ENCODE measurements at regions not wholly inside any gene's neighbourhood (a gene's known extent, or its start where the extent isn't known, plus 50 kb on each side); places are given as distances from the start of the nearest gene placed in this dataset.

GRCh38 chr7:46996972-46997371, 584.9 kb downstream of the TNS3 start:
- no peaks in the 10 kb centered on the region for H3K27me3 ChIP-seq (ENCODE audit: control insufficient read depth, insufficient read depth, low read length)
- H3K9me3 ChIP-seq (ENCODE audit: control insufficient read depth, insufficient read depth, low read length): no peaks in the 10 kb centered on the region
- H3K27ac ChIP-seq (ENCODE audit: low read depth, low read length): no peak overlapping the region
- 90% methylated on average over 1 of the region's 3 CpGs for WGBS (ENCODE audit: insufficient coverage)
- H3K4me1 ChIP-seq (ENCODE audit: control insufficient read depth, insufficient read depth, low read length): no peaks in the 10 kb centered on the region
- H3K4me3 ChIP-seq (ENCODE audit: low read depth, low read length): no peak overlapping the region
- H3K36me3 ChIP-seq (ENCODE audit: control insufficient read depth, insufficient read depth, low read length): no peaks in the 10 kb centered on the region
- DNase-seq (ENCODE audit: low read depth in 4 of 6, low spot score in 6 of 6): no peak

GRCh38 chr7:46993396-46993795, 588.5 kb downstream of the TNS3 start:
- WGBS (ENCODE audit: insufficient coverage): 58% methylated on average over 2 of the region's 3 CpGs
- Histone ChIP-seq H3K9me3 (ENCODE audit: control insufficient read depth, insufficient read depth, low read length) (no peaks in the 10 kb centered on the region), H3K36me3 (ENCODE audit: control insufficient read depth, insufficient read depth, low read length) (no peaks in the 10 kb centered on the region), H3K4me3 (ENCODE audit: low read depth, low read length) (no peak overlapping the region), H3K4me1 (ENCODE audit: control insufficient read depth, insufficient read depth, low read length) (no peaks in the 10 kb centered on the region), H3K27me3 (ENCODE audit: control insufficient read depth, insufficient read depth, low read length) (no peaks in the 10 kb centered on the region), H3K27ac (ENCODE audit: low read depth, low read length) (no peak overlapping the region)
- DNase-seq (ENCODE audit: low read depth in 4 of 6, low spot score in 6 of 6): no peak

- H3K36me3 ChIP-seq (ENCODE audit: control insufficient read depth, insufficient read depth, low read length): no peaks in the 10 kb centered on the region
- H3K4me3 ChIP-seq (ENCODE audit: low read depth, low read length): no peak overlapping the region
- H3K27me3 ChIP-seq (ENCODE audit: control insufficient read depth, insufficient read depth, low read length): no peaks in the 10 kb centered on the region
- no peak overlapping the region for H3K27ac ChIP-seq (ENCODE audit: low read depth, low read length)
- DNase-seq (ENCODE audit: low read depth in 4 of 6, low spot score in 6 of 6): no peak
- no peaks in the 10 kb centered on the region for H3K4me1 ChIP-seq (ENCODE audit: control insufficient read depth, insufficient read depth, low read length)
- H3K9me3 ChIP-seq (ENCODE audit: control insufficient read depth, insufficient read depth, low read length): no peaks in the 10 kb centered on the region
Measured at GRCh38 chr7:46990761-46991160, 591.1 kb downstream of the TNS3 start.

GRCh38 chr7:46989247-46989646, 592.7 kb downstream of the TNS3 start:
- no peaks in the 10 kb centered on the region for H3K36me3 ChIP-seq (ENCODE audit: control insufficient read depth, insufficient read depth, low read length)
- no peak overlapping the region for H3K4me3 ChIP-seq (ENCODE audit: low read depth, low read length)
- no peaks in the 10 kb centered on the region for H3K27me3 ChIP-seq (ENCODE audit: control insufficient read depth, insufficient read depth, low read length)
- DNase-seq (ENCODE audit: low read depth in 4 of 6, low spot score in 6 of 6): no peak
- H3K4me1 ChIP-seq (ENCODE audit: control insufficient read depth, insufficient read depth, low read length): no peaks in the 10 kb centered on the region
- no peak overlapping the region for H3K27ac ChIP-seq (ENCODE audit: low read depth, low read length)
- no peaks in the 10 kb centered on the region for H3K9me3 ChIP-seq (ENCODE audit: control insufficient read depth, insufficient read depth, low read length)

GRCh38 chr7:46982928-46983327, 599.0 kb downstream of the TNS3 start:
- DNase-seq (ENCODE audit: low read depth in 4 of 6, low spot score in 6 of 6): peak; percentile 39 to 82 (median 51)
- no peaks in the 10 kb centered on the region for H3K4me1 ChIP-seq (ENCODE audit: control insufficient read depth, insufficient read depth, low read length)
- no peaks in the 10 kb centered on the region for H3K9me3 ChIP-seq (ENCODE audit: control insufficient read depth, insufficient read depth, low read length)
- H3K27ac ChIP-seq (ENCODE audit: low read depth, low read length): no peak overlapping the region
- no peaks in the 10 kb centered on the region for H3K36me3 ChIP-seq (ENCODE audit: control insufficient read depth, insufficient read depth, low read length)
- H3K27me3 ChIP-seq (ENCODE audit: control insufficient read depth, insufficient read depth, low read length): no peaks in the 10 kb centered on the region
- no peak overlapping the region for H3K4me3 ChIP-seq (ENCODE audit: low read depth, low read length)
- WGBS (ENCODE audit: insufficient coverage): 56% methylated on average over 4 of the region's 8 CpGs

GRCh38 chr7:46979439-46979838, 602.5 kb downstream of the TNS3 start:
- no peak overlapping the region for H3K4me3 ChIP-seq (ENCODE audit: low read depth, low read length)
- no peaks in the 10 kb centered on the region for H3K36me3 ChIP-seq (ENCODE audit: control insufficient read depth, insufficient read depth, low read length)
- H3K27ac ChIP-seq (ENCODE audit: low read depth, low read length): no peak overlapping the region
- peak in 1 of 6 donors; percentile 46 for DNase-seq (ENCODE audit: low read depth in 4 of 6, low spot score in 6 of 6)
- H3K4me1 ChIP-seq (ENCODE audit: control insufficient read depth, insufficient read depth, low read length): no peaks in the 10 kb centered on the region
- no peaks in the 10 kb centered on the region for H3K9me3 ChIP-seq (ENCODE audit: control insufficient read depth, insufficient read depth, low read length)
- H3K27me3 ChIP-seq (ENCODE audit: control insufficient read depth, insufficient read depth, low read length): no peaks in the 10 kb centered on the region
- no CpG with 5 or more reads among the region's 1 CpG for WGBS (ENCODE audit: insufficient coverage)

- WGBS (ENCODE audit: insufficient coverage): 62% methylated on average over 2 of the region's 2 CpGs
- Histone ChIP-seq H3K27me3 (ENCODE audit: control insufficient read depth, insufficient read depth, low read length) (no peaks in the 10 kb centered on the region), H3K27ac (ENCODE audit: low read depth, low read length) (no peak overlapping the region), H3K36me3 (ENCODE audit: control insufficient read depth, insufficient read depth, low read length) (no peaks in the 10 kb centered on the region), H3K9me3 (ENCODE audit: control insufficient read depth, insufficient read depth, low read length) (no peaks in the 10 kb centered on the region), H3K4me3 (ENCODE audit: low read depth, low read length) (no peak overlapping the region), H3K4me1 (ENCODE audit: control insufficient read depth, insufficient read depth, low read length) (no peaks in the 10 kb centered on the region)
- DNase-seq (ENCODE audit: low read depth in 4 of 6, low spot score in 6 of 6): no peak
Measured at GRCh38 chr7:46975493-46975892, 606.4 kb downstream of the TNS3 start.

GRCh38 chr7:46972205-46972604, 609.7 kb downstream of the TNS3 start:
- Histone ChIP-seq H3K27me3 (ENCODE audit: control insufficient read depth, insufficient read depth, low read length) (no peaks in the 10 kb centered on the region), H3K27ac (ENCODE audit: low read depth, low read length) (no peak overlapping the region), H3K36me3 (ENCODE audit: control insufficient read depth, insufficient read depth, low read length) (no peaks in the 10 kb centered on the region), H3K9me3 (ENCODE audit: control insufficient read depth, insufficient read depth, low read length) (no peaks in the 10 kb centered on the region), H3K4me3 (ENCODE audit: low read depth, low read length) (no peak overlapping the region), H3K4me1 (ENCODE audit: control insufficient read depth, insufficient read depth, low read length) (no peaks in the 10 kb centered on the region)
- 83% methylated on average over 2 of the region's 3 CpGs for WGBS (ENCODE audit: insufficient coverage)
- no peak for DNase-seq (ENCODE audit: low read depth in 4 of 6, low spot score in 6 of 6)

- no peak for DNase-seq (ENCODE audit: low read depth in 4 of 6, low spot score in 6 of 6)
- H3K9me3 ChIP-seq (ENCODE audit: control insufficient read depth, insufficient read depth, low read length): peaks cover 5% of the 10 kb centered on the region
- no peaks in the 10 kb centered on the region for H3K36me3 ChIP-seq (ENCODE audit: control insufficient read depth, insufficient read depth, low read length)
- H3K4me3 ChIP-seq (ENCODE audit: low read depth, low read length): no peak overlapping the region
- no CpG with 5 or more reads among the region's 1 CpG for WGBS (ENCODE audit: insufficient coverage)
- no peak overlapping the region for H3K27ac ChIP-seq (ENCODE audit: low read depth, low read length)
- no peaks in the 10 kb centered on the region for H3K4me1 ChIP-seq (ENCODE audit: control insufficient read depth, insufficient read depth, low read length)
- H3K27me3 ChIP-seq (ENCODE audit: control insufficient read depth, insufficient read depth, low read length): no peaks in the 10 kb centered on the region
Measured at GRCh38 chr7:46970476-46970875, 611.4 kb downstream of the TNS3 start.

GRCh38 chr7:46970131-46970430, 611.8 kb downstream of the TNS3 start:
- H3K27me3 ChIP-seq (ENCODE audit: control insufficient read depth, insufficient read depth, low read length): no peaks in the 10 kb centered on the region
- H3K36me3 ChIP-seq (ENCODE audit: control insufficient read depth, insufficient read depth, low read length): no peaks in the 10 kb centered on the region
- H3K9me3 ChIP-seq (ENCODE audit: control insufficient read depth, insufficient read depth, low read length): peaks cover 5% of the 10 kb centered on the region
- H3K27ac ChIP-seq (ENCODE audit: low read depth, low read length): no peak overlapping the region
- DNase-seq (ENCODE audit: low read depth in 4 of 6, low spot score in 6 of 6): no peak
- H3K4me1 ChIP-seq (ENCODE audit: control insufficient read depth, insufficient read depth, low read length): no peaks in the 10 kb centered on the region
- WGBS (ENCODE audit: insufficient coverage): 74% methylated on average over 5 of the region's 5 CpGs
- H3K4me3 ChIP-seq (ENCODE audit: low read depth, low read length): no peak overlapping the region

All from spinal cord (tissue), 9 donors.